NCI-H2081 (cell line): ENCODE measurements at regions not wholly inside any gene's neighbourhood (a gene's known extent, or its start where the extent isn't known, plus 50 kb on each side); places are given as distances from the start of the nearest gene placed in this dataset.
"Not testable (repeated sequence)": the region's sequence is repeated elsewhere in the genome, so short reads cannot be mapped to it uniquely, and the experiment has no call there.

ENCODE experiments used
- DNase-seq, 2 experiments: peaks; one replicate each; lab custom pipeline; 2025; lab: John Stamatoyannopoulos, UW

- not testable (repeated sequence) for DNase-seq
Observed at GRCh38 chr5:111819028-111819427, 62.0 kb upstream of the NREP start.

GRCh38 chr5:111813537-111813936 is 56.5 kb upstream of the NREP start:
- no peak for DNase-seq

GRCh38 chr5:111810112-111810511 is 53.1 kb upstream of the NREP start:
- no peak for DNase-seq
